ENCODE measurements at regions not wholly inside any gene's neighbourhood (a gene's known extent, or its start where the extent isn't known, plus 50 kb on each side); places are given as distances from the start of the nearest gene placed in this dataset.

- ATAC-seq, result no peak
Measured at GRCh38 chr18:70489571-70489970, 200.7 kb downstream of the SOCS6 start.

GRCh38 chr18:70469916-70470315 is 181.1 kb downstream of the SOCS6 start:
- ATAC-seq, result no peak

GRCh38 chr18:70468861-70469547 is 180.2 kb downstream of the SOCS6 start:
- ATAC-seq, result no peak

- no peak for ATAC-seq
Measured at GRCh38 chr18:70464343-70465114, 175.7 kb downstream of the SOCS6 start.

- no peak for ATAC-seq
Measured at GRCh38 chr18:70463085-70463484, 174.2 kb downstream of the SOCS6 start.

- ATAC-seq, result no peak
Measured at GRCh38 chr18:70462078-70462439, 173.2 kb downstream of the SOCS6 start.

- ATAC-seq, result no peak
Measured at GRCh38 chr18:70461323-70462077, 172.7 kb downstream of the SOCS6 start.

GRCh38 chr18:70459731-70460130 is 170.9 kb downstream of the SOCS6 start:
- ATAC-seq, result no peak

GRCh38 chr18:70459251-70459650 is 170.4 kb downstream of the SOCS6 start:
- no peak for ATAC-seq

- no peak for ATAC-seq
Measured at GRCh38 chr18:70457788-70458187, 168.9 kb downstream of the SOCS6 start.

GRCh38 chr18:70457223-70457622 is 168.4 kb downstream of the SOCS6 start:
- no peak for ATAC-seq

- ATAC-seq, result no peak
Measured at GRCh38 chr18:70456376-70456775, 167.5 kb downstream of the SOCS6 start.

GRCh38 chr18:70455731-70456130 is 166.9 kb downstream of the SOCS6 start:
- no peak for ATAC-seq

GRCh38 chr18:70454704-70455322 is 166.0 kb downstream of the SOCS6 start:
- ATAC-seq, result no peak

GRCh38 chr18:70453058-70453775 is 164.4 kb downstream of the SOCS6 start:
- ATAC-seq, result no peak

- no peak for ATAC-seq
Measured at GRCh38 chr18:70452501-70452900, 163.7 kb downstream of the SOCS6 start.

- no peak for ATAC-seq
Measured at GRCh38 chr18:70450426-70451253, 161.8 kb downstream of the SOCS6 start.

GRCh38 chr18:70448588-70448987 is 159.7 kb downstream of the SOCS6 start:
- no peak for ATAC-seq

GRCh38 chr18:70446063-70446462 is 157.2 kb downstream of the SOCS6 start:
- ATAC-seq, result no peak

- ATAC-seq, result no peak
Measured at GRCh38 chr18:70442933-70443332, 154.1 kb downstream of the SOCS6 start.

GRCh38 chr18:70432804-70433400 is 144.1 kb downstream of the SOCS6 start:
- no peak for ATAC-seq
